Natural killer cell (primary cell): ENCODE measurements at regions not wholly inside any gene's neighbourhood (a gene's known extent, or its start where the extent isn't known, plus 50 kb on each side); places are given as distances from the start of the nearest gene placed in this dataset.
"Not testable (repeated sequence)": the region's sequence is repeated elsewhere in the genome, so short reads cannot be mapped to it uniquely, and the experiment has no call there.

ENCODE experiments used
- ATAC-seq, 3 donors: fragments of 150-1000 bp in 2 of 3; fragments of 200-7000 bp in 1 of 3; cut with Tn5 transposase; 1 replicate in 1 of 3; 2 replicates in 2 of 3; pipeline ENCODE4 v1.10.0; 2021; ENCODE audit warnings: mild to moderate bottlenecking in 2 of 3, moderate library complexity in 2 of 3
- DNase-seq, 2 donors: peaks; one replicate each; pipeline versions ENCODE4 v3.0.0 to v3.0.0-alpha.2; 2013 to 2021; ENCODE audit warnings: mixed read lengths in 1 of 2
- H3K27ac ChIP-seq: one replicate; pipeline ENCODE4 v1.5.1; 2013; ENCODE audit warnings: mild to moderate bottlenecking, low read length
- H3K27me3 ChIP-seq: one replicate; pipeline ENCODE4 v1.6.1; 2013; ENCODE audit warnings: low read length; ENCODE audit not compliant: control insufficient read depth, insufficient read depth
- H3K36me3 ChIP-seq: one replicate; pipeline ENCODE4 v1.6.1; 2013; ENCODE audit warnings: low read length; ENCODE audit not compliant: control insufficient read depth, insufficient read depth
- H3K4me1 ChIP-seq: one replicate; pipeline ENCODE4 v1.6.1; 2013; ENCODE audit warnings: low read length; ENCODE audit not compliant: control insufficient read depth, insufficient read depth
- H3K4me3 ChIP-seq: one replicate; pipeline ENCODE4 v1.5.1; 2013; ENCODE audit warnings: low read length
- H3K9me3 ChIP-seq: one replicate; pipeline ENCODE4 v1.6.1; 2013; ENCODE audit warnings: low read length; ENCODE audit not compliant: control insufficient read depth, insufficient read depth
- H3K27ac Mint-ChIP-seq, 2 donors: one replicate each; pipeline ENCODE4 v1.8.0; 2022; ENCODE audit warnings: mild to moderate bottlenecking in 2 of 2, mixed read lengths in 2 of 2, moderate library complexity in 1 of 2
- H3K27me3 Mint-ChIP-seq, 2 donors: one replicate each; pipeline ENCODE4 v1.8.0; 2022; ENCODE audit warnings: low read depth in 2 of 2, mixed read lengths in 2 of 2
- H3K36me3 Mint-ChIP-seq: one replicate; pipeline ENCODE4 v1.8.0; 2022; ENCODE audit warnings: mixed read lengths
- H3K4me1 Mint-ChIP-seq, 2 donors: one replicate each; pipeline ENCODE4 v1.8.0; 2022; ENCODE audit warnings: mixed read lengths in 2 of 2
- H3K4me3 Mint-ChIP-seq: one replicate; pipeline ENCODE4 v1.8.0; 2022; ENCODE audit warnings: mild to moderate bottlenecking, moderate library complexity, mixed read lengths
- H3K9me3 Mint-ChIP-seq, 2 donors: one replicate each; pipeline ENCODE4 v1.8.0; 2022; ENCODE audit warnings: mixed read lengths in 2 of 2
- CTCF ChIP-seq: fragments of 200-600 bp; IDR thresholded peaks from one replicate; pipeline ENCODE4 v1.8.0; 2022; ENCODE audit warnings: antibody characterized with exemption
- WGBS: methylation state at CpG from one replicate; pipeline ENCODE4 v1.1.7; 2013; ENCODE audit warnings: missing lambda C conversion rate; ENCODE audit not compliant: insufficient coverage; 5-methylcytosine and 5-hydroxymethylcytosine counted together
- intact Hi-C: fragments of 100-400 bp; cut with micrococcal nuclease; formaldehyde crosslinking; loops from one replicate; pipeline ENCODE4 v1.14.2; 2022

DNA sequence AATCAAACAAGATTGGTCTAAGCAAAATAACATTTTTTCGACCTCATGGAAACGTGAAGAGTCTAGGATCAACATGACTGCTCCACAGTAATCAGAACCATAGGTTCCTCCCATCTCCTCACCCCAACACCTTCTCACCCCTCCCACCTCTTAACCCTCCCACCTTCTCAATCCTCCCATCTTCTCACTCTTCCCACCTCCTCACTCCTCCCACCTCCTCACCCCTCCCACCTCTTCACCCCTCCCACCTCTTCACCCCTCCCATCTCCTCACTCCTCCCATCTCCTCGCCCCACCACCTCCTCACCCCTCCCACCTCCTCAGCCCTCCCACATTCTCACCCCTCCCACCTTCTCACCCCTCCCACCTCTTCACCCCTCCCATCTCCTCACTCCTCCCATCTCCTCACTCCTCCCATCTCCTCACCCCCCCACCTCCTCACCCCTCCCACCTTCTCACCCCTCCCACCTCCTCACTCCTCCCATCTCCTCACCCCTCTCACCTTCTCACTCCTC lies 567.4 kb downstream of the C6orf118 start:
- H3K4me3 Mint-ChIP-seq = no peak overlapping the region
- ATAC-seq (no peak), DNase-seq (no peak)
- H3K4me1 Mint-ChIP-seq = no peaks in the 10 kb centered on the region
- peaks cover 20 to 22% of the 10 kb centered on the region in 2 donors for H3K9me3 Mint-ChIP-seq
- intact Hi-C loops = no loop called here
- no peak overlapping the region for H3K27ac Mint-ChIP-seq
- 70% methylated on average over 3 of the region's 3 CpGs for WGBS
- H3K36me3 Mint-ChIP-seq = peaks cover 16% of the 10 kb centered on the region
- H3K27me3 Mint-ChIP-seq = no peaks in the 10 kb centered on the region
- H3K27ac ChIP-seq = no peak overlapping the region
- H3K4me1 ChIP-seq = no peaks in the 10 kb centered on the region
- H3K36me3 ChIP-seq = no peaks in the 10 kb centered on the region
- no peak overlapping the region for H3K4me3 ChIP-seq
- TF ChIP-seq CTCF = no peak
- peaks cover 15% of the 10 kb centered on the region for H3K9me3 ChIP-seq
- no peaks in the 10 kb centered on the region for H3K27me3 ChIP-seq

- DNase-seq, H3K27ac Mint-ChIP-seq, intact Hi-C loops, H3K4me1 Mint-ChIP-seq, H3K36me3 ChIP-seq, H3K4me1 ChIP-seq, H3K27me3 Mint-ChIP-seq, H3K4me3 ChIP-seq, H3K27ac ChIP-seq, H3K4me3 Mint-ChIP-seq, ATAC-seq, H3K27me3 ChIP-seq: not testable (repeated sequence)
- peaks cover 10% of the 10 kb centered on the region for H3K9me3 ChIP-seq
- H3K36me3 Mint-ChIP-seq = peaks cover 21% of the 10 kb centered on the region
- WGBS = 92% methylated on average over 25 of the region's 25 CpGs
- peaks cover 12 to 13% of the 10 kb centered on the region in 2 donors for H3K9me3 Mint-ChIP-seq
Measured at GRCh38 chr6:164736090-164736489, 573.3 kb downstream of the C6orf118 start.

DNA sequence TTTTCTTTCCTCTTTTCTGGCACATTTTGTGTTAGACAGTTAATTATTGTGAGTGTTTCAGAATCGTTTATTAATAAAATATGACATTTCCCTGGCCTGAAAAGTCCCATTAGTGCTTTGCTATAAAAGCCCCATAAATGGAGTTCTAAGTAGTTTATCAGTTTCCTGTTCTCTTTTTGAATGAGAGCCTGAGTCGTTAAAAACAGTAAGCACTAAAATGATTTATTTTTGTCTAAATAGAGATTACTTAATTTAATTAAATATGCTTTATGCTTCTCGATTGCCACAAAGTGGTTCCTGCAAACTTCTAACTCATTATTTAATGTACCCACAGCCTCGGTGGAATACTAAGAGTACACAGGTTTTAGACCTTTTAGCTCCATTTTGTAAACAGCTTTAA lies 577.9 kb downstream of the C6orf118 start:
- peaks cover 5% of the 10 kb centered on the region for H3K36me3 Mint-ChIP-seq
- Histone ChIP-seq H3K4me3 (no peak overlapping the region), H3K4me1 (no peaks in the 10 kb centered on the region), H3K27me3 (no peaks in the 10 kb centered on the region), H3K27ac (no peak overlapping the region), H3K36me3 (no peaks in the 10 kb centered on the region), H3K9me3 (no peaks in the 10 kb centered on the region)
- 52% methylated on average over 3 of the region's 4 CpGs for WGBS
- no peak for DNase-seq
- H3K27me3 Mint-ChIP-seq = no peaks in the 10 kb centered on the region
- no peak overlapping the region for H3K27ac Mint-ChIP-seq
- intact Hi-C loops = no loop called here
- H3K4me1 Mint-ChIP-seq = no peaks in the 10 kb centered on the region
- H3K4me3 Mint-ChIP-seq = no peak overlapping the region
- ATAC-seq = no peak
- TF ChIP-seq CTCF = no peak
- peaks cover 10 to 13% of the 10 kb centered on the region in 2 donors for H3K9me3 Mint-ChIP-seq

DNA sequence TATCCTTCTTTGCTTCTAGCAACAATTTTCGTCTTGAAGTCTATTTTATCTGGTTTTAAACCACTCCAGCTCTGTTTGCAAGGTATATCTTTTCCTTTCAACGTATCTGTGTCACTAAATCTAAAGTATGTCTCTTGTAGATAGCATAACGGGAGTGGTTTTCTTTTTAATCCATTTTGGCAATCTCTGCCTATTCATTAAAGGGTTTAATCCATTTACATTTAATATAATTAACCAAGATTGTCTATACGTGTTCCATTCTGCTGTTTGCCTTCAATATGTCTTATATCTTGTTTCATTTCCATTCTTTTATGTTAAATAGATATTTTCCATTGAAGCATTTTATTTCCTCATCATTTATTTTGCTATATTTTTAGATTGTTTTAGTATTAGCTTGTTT lies 587.9 kb downstream of the C6orf118 start:
- Mint-ChIP-seq H3K4me1 (no peaks in the 10 kb centered on the region), H3K36me3 (no peaks in the 10 kb centered on the region), H3K27me3 (no peaks in the 10 kb centered on the region), H3K9me3 (peaks cover 10 to 18% of the 10 kb centered on the region in 2 donors), H3K27ac (no peak overlapping the region), H3K4me3 (no peak overlapping the region)
- no peak for TF ChIP-seq CTCF
- 57% methylated on average over 1 of the region's 4 CpGs for WGBS
- H3K27ac ChIP-seq = no peak overlapping the region
- no peaks in the 10 kb centered on the region for H3K27me3 ChIP-seq
- DNase-seq = no peak
- H3K4me1 ChIP-seq = no peaks in the 10 kb centered on the region
- no peak for ATAC-seq
- no peaks in the 10 kb centered on the region for H3K36me3 ChIP-seq
- no peaks in the 10 kb centered on the region for H3K9me3 ChIP-seq
- no peak overlapping the region for H3K4me3 ChIP-seq
- intact Hi-C loops = no loop called here
